NCI-H1436 treated with DMSO at 0.1 percent for 48 hours (cell line): ENCODE measurements at regions not wholly inside any gene's neighbourhood (a gene's known extent, or its start where the extent isn't known, plus 50 kb on each side); places are given as distances from the start of the nearest gene placed in this dataset.

Experiments
- DNase-seq: peaks from one replicate; lab custom pipeline; 2025; lab: John Stamatoyannopoulos, UW

- DNase-seq = no peak
These were observed 204.6 kb downstream of the LTN1 start for GRCh38 chr21:28788030-28788429.

- no peak for DNase-seq
These were observed 209.0 kb downstream of the LTN1 start for GRCh38 chr21:28783641-28784185.

GRCh38 chr21:28781602-28782276 lies 210.9 kb downstream of the LTN1 start:
- DNase-seq = no peak

GRCh38 chr21:28779914-28780313 lies 212.8 kb downstream of the LTN1 start:
- DNase-seq = no peak

- DNase-seq = no peak
These were observed 216.4 kb downstream of the LTN1 start for GRCh38 chr21:28776251-28776650.

- no peak for DNase-seq
These were observed 217.6 kb downstream of the LTN1 start for GRCh38 chr21:28775071-28775470.

- DNase-seq = no peak
These were observed 219.6 kb downstream of the LTN1 start for GRCh38 chr21:28773036-28773435.

GRCh38 chr21:28771790-28772501 lies 220.7 kb downstream of the LTN1 start:
- DNase-seq = no peak

- no peak for DNase-seq
These were observed 221.6 kb downstream of the LTN1 start for GRCh38 chr21:28770867-28771661.

- no peak for DNase-seq
These were observed 223.0 kb downstream of the LTN1 start for GRCh38 chr21:28769683-28770082.

- no peak for DNase-seq
These were observed 223.9 kb downstream of the LTN1 start for GRCh38 chr21:28768753-28769152.

- no peak for DNase-seq
These were observed 225.2 kb downstream of the LTN1 start for GRCh38 chr21:28767523-28767922.

- DNase-seq = no peak
These were observed 228.8 kb downstream of the LTN1 start for GRCh38 chr21:28763809-28764418.

GRCh38 chr21:28762357-28762735 lies 230.3 kb downstream of the LTN1 start:
- DNase-seq = no peak

GRCh38 chr21:28761674-28762356 lies 230.9 kb downstream of the LTN1 start:
- no peak for DNase-seq

GRCh38 chr21:28758883-28759242 lies 233.8 kb downstream of the LTN1 start:
- no peak for DNase-seq

GRCh38 chr21:28758042-28758882 lies 234.4 kb downstream of the LTN1 start:
- DNase-seq = no peak

- DNase-seq = no peak
These were observed 237.8 kb downstream of the LTN1 start for GRCh38 chr21:28754862-28755261.

GRCh38 chr21:28754127-28754611 lies 238.5 kb downstream of the LTN1 start:
- DNase-seq = no peak

GRCh38 chr21:28752131-28752530 lies 240.5 kb downstream of the LTN1 start:
- no peak for DNase-seq

- no peak for DNase-seq
These were observed 241.5 kb downstream of the LTN1 start for GRCh38 chr21:28751176-28751575.
